Cerebellar nuclear complex (tissue), 1 donor: ENCODE measurements at regions not wholly inside any gene's neighbourhood (a gene's known extent, or its start where the extent isn't known, plus 50 kb on each side); places are given as distances from the start of the nearest gene placed in this dataset.

Experiments
- DNase-seq, 2 experiments: peaks; one replicate each; lab custom pipeline; 2025; lab: John Stamatoyannopoulos, UW

- DNase-seq: no peak
Measured at GRCh38 chr20:58111310-58112016, 117.0 kb downstream of the ANKRD60 start.

GRCh38 chr20:58109918-58110635 is 118.4 kb downstream of the ANKRD60 start:
- DNase-seq: no peak

GRCh38 chr20:58109126-58109880 is 119.2 kb downstream of the ANKRD60 start:
- no peak for DNase-seq

GRCh38 chr20:58107533-58107932 is 120.9 kb downstream of the ANKRD60 start:
- DNase-seq: no peak

GRCh38 chr20:58106143-58106750 is 122.2 kb downstream of the ANKRD60 start:
- no peak for DNase-seq

- no peak for DNase-seq
Measured at GRCh38 chr20:58103961-58104360, 124.5 kb downstream of the ANKRD60 start.

- no peak for DNase-seq
Measured at GRCh38 chr20:58103517-58103904, 124.9 kb downstream of the ANKRD60 start.

- no peak for DNase-seq
Measured at GRCh38 chr20:58102744-58103516, 125.5 kb downstream of the ANKRD60 start.

- DNase-seq: no peak
Measured at GRCh38 chr20:58102261-58102660, 126.2 kb downstream of the ANKRD60 start.

GRCh38 chr20:58100731-58101356 is 127.6 kb downstream of the ANKRD60 start:
- no peak for DNase-seq

GRCh38 chr20:58099956-58100730 is 128.3 kb downstream of the ANKRD60 start:
- no peak for DNase-seq

GRCh38 chr20:58099291-58099935 is 129.0 kb downstream of the ANKRD60 start:
- DNase-seq: no peak

GRCh38 chr20:58098571-58098970 is 129.9 kb downstream of the ANKRD60 start:
- DNase-seq: no peak

- no peak for DNase-seq
Measured at GRCh38 chr20:58097943-58098342, 130.5 kb downstream of the ANKRD60 start.

GRCh38 chr20:58097429-58097828 is 131.0 kb downstream of the ANKRD60 start:
- DNase-seq: no peak

- no peak for DNase-seq
Measured at GRCh38 chr20:58096880-58097423, 131.5 kb downstream of the ANKRD60 start.

GRCh38 chr20:58094698-58095097 is 133.8 kb downstream of the ANKRD60 start:
- DNase-seq: no peak

GRCh38 chr20:58094160-58094559 is 134.3 kb downstream of the ANKRD60 start:
- DNase-seq: no peak

GRCh38 chr20:58092871-58093270 is 135.6 kb downstream of the ANKRD60 start:
- no peak for DNase-seq

GRCh38 chr20:58092353-58092752 is 136.1 kb downstream of the ANKRD60 start:
- no peak for DNase-seq
